GM12878 (cell line): ENCODE measurements at regions not wholly inside any gene's neighbourhood (a gene's known extent, or its start where the extent isn't known, plus 50 kb on each side); places are given as distances from the start of the nearest gene placed in this dataset.

Source experiments
- BACH1 ChIP-seq: fragments of 450-650 bp; IDR thresholded peaks from 2 replicates; pipeline ENCODE4 v1.6.1; 2017; ENCODE audit warnings: mild to moderate bottlenecking, borderline replicate concordance
- CREM ChIP-seq: IDR thresholded peaks from 2 replicates; pipeline ENCODE4 v1.6.1; 2014; ENCODE audit warnings: antibody characterized with exemption, low read depth
- NR2C2 ChIP-seq: IDR thresholded peaks from 2 replicates; pipeline ENCODE4 v1.6.1; 2011; ENCODE audit warnings: borderline replicate concordance, low read depth; ENCODE audit not compliant: control insufficient read depth, insufficient read length
- POLR2A ChIP-seq: IDR thresholded peaks from 2 replicates; pipeline ENCODE4 v1.6.1; 2011; ENCODE audit warnings: low read depth, mild to moderate bottlenecking, low read length
- POLR2AphosphoS5 ChIP-seq: IDR thresholded peaks from 2 replicates; pipeline ENCODE4 v1.6.1; 2011; ENCODE audit warnings: mild to moderate bottlenecking, low read length, inconsistent platforms
- SMARCA5 ChIP-seq: fragments of 450-650 bp; IDR thresholded peaks from 2 replicates; pipeline ENCODE4 v1.6.1; 2017; ENCODE audit warnings: mild to moderate bottlenecking

DNA sequence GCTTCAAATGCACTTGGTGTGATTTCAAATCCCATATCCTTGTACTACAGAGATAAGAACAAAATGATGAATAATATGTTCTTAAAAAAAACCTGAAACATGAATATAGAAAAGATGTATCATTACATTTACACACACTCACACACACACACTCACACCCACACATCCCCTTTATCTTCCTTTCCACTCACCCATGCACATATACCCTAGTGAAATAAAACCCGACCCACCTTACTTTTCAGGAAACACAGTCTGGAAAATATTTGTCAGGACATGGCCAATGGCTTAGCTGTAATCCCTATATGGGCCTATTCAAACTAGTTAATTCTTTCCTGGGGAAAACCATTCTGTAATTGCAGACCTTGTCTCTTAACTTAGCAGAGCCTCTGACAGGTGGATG is 60.8 kb upstream of the EDN1 start:
- TF ChIP-seq NR2C2 (no peak), SMARCA5 (no peak), POLR2A (no peak), CREM (no peak), BACH1 (no peak), POLR2AphosphoS5 (no peak)
